GM13976 (cell line): ENCODE measurements at regions not wholly inside any gene's neighbourhood (a gene's known extent, or its start where the extent isn't known, plus 50 kb on each side); places are given as distances from the start of the nearest gene placed in this dataset.

ENCODE experiments used
- DNase-seq: peaks from one replicate; pipeline ENCODE4 v3.0.0; 2012; ENCODE audit warnings: low spot score
- CTCF ChIP-seq: IDR thresholded peaks from 2 replicates; pipeline ENCODE4 v1.5.1; 2012; ENCODE audit warnings: borderline replicate concordance, mild to moderate bottlenecking; ENCODE audit not compliant: insufficient read depth; ENCODE audit errors: extremely low read depth, missing control alignments, control extremely low read depth
- in situ Hi-C: fragments of 300-500 bp; cut with MboI; formaldehyde crosslinking; loops from one replicate; pipeline ENCODE4 v1.12.0; 2022; ENCODE audit warnings: low sequenced_read_pairs, mixed read lengths, inconsistent platforms; ENCODE audit not compliant: unreplicated experiment

DNA sequence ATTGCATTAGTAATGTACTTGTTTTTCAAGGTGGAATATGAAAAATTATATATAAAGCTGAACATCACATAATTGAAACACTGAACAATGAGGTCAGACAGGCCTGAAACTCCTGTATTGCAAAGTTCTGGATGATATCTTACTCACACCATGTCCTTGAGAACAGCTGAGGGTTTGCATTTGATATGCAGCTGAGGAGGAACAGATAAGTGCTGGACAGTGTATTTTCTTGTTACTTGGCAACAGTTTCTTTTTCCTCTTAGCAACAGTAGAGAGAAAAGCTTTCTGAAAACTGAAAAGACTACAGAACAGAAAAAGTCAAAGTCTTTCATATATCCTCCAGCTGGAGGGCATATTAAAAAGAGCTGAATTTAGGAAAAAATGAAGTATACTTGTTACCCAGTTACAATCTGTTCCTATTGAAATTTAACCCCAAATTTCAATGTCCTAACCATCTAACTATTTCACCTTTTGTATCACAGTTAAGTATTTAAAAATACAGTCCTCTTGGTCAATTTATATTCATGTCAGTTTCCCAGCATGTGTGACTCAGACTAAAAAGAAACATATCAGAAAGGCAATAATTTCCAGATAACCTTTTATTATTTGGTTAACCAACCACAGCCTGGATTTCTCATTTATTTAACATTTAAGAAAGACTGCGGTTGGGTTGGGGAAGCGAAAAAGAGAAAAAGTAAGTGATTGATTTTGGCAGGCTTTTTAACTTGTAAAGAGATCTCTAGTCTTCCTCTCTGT lies 733.0 kb upstream of the DPPA4 start:
- TF ChIP-seq CTCF = no peak
- in situ Hi-C loops = no loop called here
- DNase-seq = no peak

- no peak for TF ChIP-seq CTCF
- no peak for DNase-seq
- in situ Hi-C loops = no loop called here
Observed at GRCh38 chr3:110074095-110074494, 736.7 kb upstream of the DPPA4 start.

DNA sequence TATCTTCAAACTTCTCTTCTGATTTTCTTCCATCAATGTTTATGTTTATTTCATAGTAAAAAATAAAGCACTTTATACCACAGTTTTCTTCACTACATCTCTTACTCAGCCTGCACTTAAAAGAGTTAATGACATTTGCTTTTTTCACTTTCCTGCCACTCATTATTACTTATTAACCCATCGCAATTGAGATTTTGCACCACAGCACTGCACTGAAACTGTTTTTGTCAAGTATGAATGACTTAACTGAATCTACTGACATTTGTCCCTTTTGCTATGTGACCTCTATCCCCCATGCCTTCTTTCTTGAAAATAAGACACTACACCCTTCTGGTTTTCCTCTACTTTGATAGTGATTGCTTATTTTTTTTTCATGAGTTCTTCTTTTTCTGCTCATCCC lies 739.7 kb upstream of the DPPA4 start:
- DNase-seq = no peak
- in situ Hi-C loops = no loop called here
- no peak for TF ChIP-seq CTCF

DNA sequence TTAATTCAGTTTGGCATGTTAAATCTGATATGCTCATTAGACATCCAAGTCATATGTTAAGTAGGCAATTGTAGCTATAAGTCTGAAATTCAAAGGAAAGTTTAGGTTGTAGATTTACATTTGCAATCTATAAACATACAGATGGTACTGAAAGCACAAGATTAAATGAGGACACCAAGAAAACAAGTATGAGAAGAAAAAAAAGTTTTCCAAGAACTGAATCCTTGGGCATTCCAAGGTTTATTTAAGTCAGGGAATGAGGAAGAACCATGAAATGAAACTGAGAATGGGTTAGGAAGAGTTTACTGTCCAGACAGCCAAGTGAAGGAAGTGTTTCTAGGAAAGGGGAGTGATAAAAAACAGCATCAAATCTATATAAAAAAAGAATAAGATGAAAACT lies 756.1 kb upstream of the DPPA4 start:
- no peak for TF ChIP-seq CTCF
- DNase-seq = no peak
- in situ Hi-C loops = no loop called here

DNA sequence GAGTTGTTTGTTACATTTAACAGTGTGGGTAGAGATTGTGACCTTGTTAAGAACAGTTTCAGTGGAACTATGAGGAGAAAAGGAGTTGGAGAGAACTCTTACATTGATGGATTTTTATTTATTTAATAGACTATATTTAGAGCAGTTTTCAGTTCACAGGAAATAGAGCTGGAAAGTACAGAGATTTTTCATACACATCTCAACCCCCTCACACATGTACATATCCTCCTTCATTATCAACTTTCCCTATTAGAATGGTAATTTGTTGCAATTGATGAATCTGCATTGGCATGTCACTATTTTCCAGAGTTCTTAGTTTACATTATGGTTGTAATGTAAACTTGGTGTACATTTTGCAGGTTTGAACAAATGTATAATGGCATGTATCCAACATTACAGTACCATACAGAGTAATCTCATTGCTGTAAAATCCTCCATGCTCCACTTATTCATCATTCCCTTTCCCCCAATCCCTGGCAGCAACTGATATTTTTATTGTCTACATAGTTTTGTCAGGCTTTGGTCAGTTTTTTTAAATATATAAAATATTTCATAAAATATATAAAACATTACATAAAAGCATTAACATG lies 756.6 kb upstream of the DPPA4 start:
- in situ Hi-C loops = no loop called here
- no peak for DNase-seq
- TF ChIP-seq CTCF = no peak

DNA sequence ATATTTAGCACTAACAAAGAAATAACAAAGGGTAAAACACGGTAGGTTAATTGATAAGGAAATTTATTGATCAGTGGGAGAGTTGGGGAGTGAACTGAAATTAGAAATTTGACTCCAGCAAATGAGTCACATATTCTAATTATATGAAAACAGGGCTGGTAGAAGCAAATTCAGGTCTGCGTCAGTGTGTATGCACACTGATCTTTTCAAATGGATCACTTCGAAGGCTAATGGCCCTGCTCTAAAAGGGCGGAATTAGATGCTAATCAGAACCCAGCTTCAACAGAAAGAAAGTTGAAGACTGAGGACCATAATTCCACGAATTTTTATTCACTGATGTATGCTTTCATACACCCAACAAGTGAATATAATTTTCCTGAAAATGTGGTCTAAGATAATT lies 762.4 kb upstream of the DPPA4 start:
- DNase-seq = no peak
- no peak for TF ChIP-seq CTCF
- in situ Hi-C loops = no loop called here
